HCT116 (cell line): ENCODE measurements at regions not wholly inside any gene's neighbourhood (a gene's known extent, or its start where the extent isn't known, plus 50 kb on each side); places are given as distances from the start of the nearest gene placed in this dataset.

Source experiments
- ATAC-seq: fragments of 200-7000 bp; cut with Tn5 transposase; 2 replicates; pipeline ENCODE4 v1.9.1; 2020; ENCODE audit warnings: mild to moderate bottlenecking, moderate library complexity
- BruUV-seq: library from RNA; stranded (reverse); fragments of 400-500 nt; replicated peaks from 2 replicates; lab custom pipeline; 2021; lab: Mats Ljungman, UMichigan
- CTCF ChIA-PET: fragments of 300-600 bp; sonication (Branson Sonifier 250); formaldehyde crosslinking; loops from one replicate; lab custom pipeline; 2021; ENCODE audit warnings: antibody characterized with exemption; lab: Charles Lee
- POLR2A ChIA-PET: fragments of 300-600, 350-600 bp; sonication (Branson Sonifier 250); formaldehyde crosslinking; loops from one replicate; lab custom pipeline; 2021; ENCODE audit warnings: antibody characterized with exemption; lab: Charles Lee
- RAD21 ChIA-PET, 2 experiments: fragments of 300-600 bp; sonication (Branson Sonifier 250); formaldehyde crosslinking; loops; one replicate each; lab custom pipeline; 2023; ENCODE audit warnings: low total read pairs in 2 of 2; ENCODE audit not compliant: uncharacterized antibody in 2 of 2, unreplicated experiment in 2 of 2, low non-redundant PET in 1 of 2; lab: Charles Lee
- DNase-seq: peaks from one replicate; pipeline ENCODE4 v3.0.0-alpha.2; 2010; ENCODE audit warnings: low read depth, low spot score
- H2AFZ ChIP-seq: fragments of 200-600 bp; shearing (Covaris generic), sonication (generic); 2 replicates; pipeline ENCODE4 v1.6.1; 2017; ENCODE audit warnings: low read depth, mixed run types, mixed read lengths, antibody characterized with exemption, low read length; ENCODE audit not compliant: poor library complexity, severe bottlenecking
- H3K27ac ChIP-seq: 2 replicates; pipeline ENCODE4 v1.5.1; 2012; ENCODE audit warnings: low read depth, low read length
- H3K27me3 ChIP-seq: fragments of 200-600 bp; sonication (generic); 2 replicates; pipeline ENCODE4 v1.6.1; 2016; ENCODE audit warnings: mixed run types, low read length, mixed read lengths; ENCODE audit not compliant: insufficient read depth
- H3K36me3 ChIP-seq, 2 experiments: fragments of 200-500 bp in 1 of 2; fragments of 200-600 bp in 1 of 2; sonication (Bioruptor generic) in 1 of 2; sonication (generic) in 1 of 2; 2 replicates each; pipeline versions ENCODE4 v1.5.1 to v1.6.1; 2014 to 2016; ENCODE audit warnings: low read length in 2 of 2, inconsistent platforms in 1 of 2, mixed read lengths in 1 of 2, mixed run types in 1 of 2; ENCODE audit not compliant: insufficient read depth in 2 of 2, control insufficient read depth in 1 of 2
- H3K4me1 ChIP-seq, 2 experiments: fragments of 200-600 bp in 1 of 2; sonication (generic) in 1 of 2; 2 replicates each; pipeline versions ENCODE4 v1.5.1 to v1.6.1; 2012 to 2017; ENCODE audit warnings: low read length in 2 of 2, inconsistent platforms in 1 of 2, mild to moderate bottlenecking in 1 of 2, mixed read lengths in 1 of 2, mixed run types in 1 of 2, moderate library complexity in 1 of 2; ENCODE audit not compliant: insufficient read depth in 2 of 2, control insufficient read depth in 1 of 2
- H3K4me2 ChIP-seq: fragments of 200-600 bp; sonication (generic); 2 replicates; pipeline ENCODE4 v1.6.1; 2017; ENCODE audit warnings: mixed run types, low read length, mixed read lengths
- H3K4me3 ChIP-seq, 2 experiments: fragments of 200-600 bp in 1 of 2; sonication (generic) in 1 of 2; replicated peaks in 1 of 2; 2 replicates each; pipeline ENCODE4 v1.5.1; 2011 to 2016; ENCODE audit warnings: low read length in 2 of 2, control low read depth in 1 of 2, low read depth in 1 of 2, mild to moderate bottlenecking in 1 of 2, mixed read lengths in 1 of 2, mixed run types in 1 of 2
- H3K79me2 ChIP-seq: fragments of 200-600 bp; sonication (generic); 2 replicates; pipeline ENCODE4 v1.6.1; 2017; ENCODE audit warnings: mild to moderate bottlenecking, mixed run types, low read length, moderate library complexity, mixed read lengths; ENCODE audit not compliant: insufficient read depth
- H3K9ac ChIP-seq: fragments of 200-600 bp; sonication (generic); 2 replicates; pipeline ENCODE4 v1.6.1; 2016; ENCODE audit warnings: low read length, mixed read lengths
- H3K9me2 ChIP-seq: fragments of 200-600 bp; sonication (generic), shearing (Covaris generic); 2 replicates; pipeline ENCODE4 v1.6.1; 2017; ENCODE audit warnings: mixed run types, mild to moderate bottlenecking, moderate library complexity; ENCODE audit not compliant: insufficient read depth
- H3K9me3 ChIP-seq, 2 experiments: fragments of 200-500 bp in 1 of 2; fragments of 200-600 bp in 1 of 2; sonication (Bioruptor generic) in 1 of 2; sonication (generic) in 1 of 2; 2 replicates each; pipeline ENCODE4 v1.6.1; 2014 to 2017; ENCODE audit warnings: low read length in 2 of 2, mixed read lengths in 2 of 2, inconsistent platforms in 1 of 2, low read depth in 1 of 2, mild to moderate bottlenecking in 1 of 2, mixed run types in 1 of 2, moderate library complexity in 1 of 2; ENCODE audit not compliant: control insufficient read depth in 1 of 2, insufficient read depth in 1 of 2
- H4K20me1 ChIP-seq: fragments of 200-600 bp; sonication (generic), shearing (Covaris generic); 2 replicates; pipeline ENCODE4 v1.6.1; 2017; ENCODE audit warnings: mixed run types, mild to moderate bottlenecking, moderate library complexity; ENCODE audit not compliant: insufficient read depth
- ATF3 ChIP-seq: IDR thresholded peaks from 2 replicates; pipeline ENCODE4 v1.6.1; 2012
- ELF1 ChIP-seq: IDR thresholded peaks from 2 replicates; pipeline ENCODE4 v1.6.1; 2012; ENCODE audit warnings: low read depth, borderline replicate concordance
- EZH2phosphoT487 ChIP-seq: fragments of 200-600 bp; IDR thresholded peaks from 2 replicates; pipeline ENCODE4 v1.6.1; 2018; ENCODE audit warnings: antibody characterized with exemption, borderline replicate concordance
- FOSL1 ChIP-seq: IDR thresholded peaks from 2 replicates; pipeline ENCODE4 v1.6.1; 2012; ENCODE audit warnings: low read depth
- JUND ChIP-seq: IDR thresholded peaks from 2 replicates; pipeline ENCODE4 v1.6.1; 2012
- POLR2A ChIP-seq: IDR thresholded peaks from 2 replicates; pipeline ENCODE4 v1.7.0; 2011; ENCODE audit warnings: borderline replicate concordance; ENCODE audit not compliant: insufficient read depth, insufficient read length; ENCODE audit errors: extremely low read depth
- REST ChIP-seq: IDR thresholded peaks from 2 replicates; pipeline ENCODE4 v1.6.1; 2012; ENCODE audit warnings: low read depth
- SIN3A ChIP-seq: IDR thresholded peaks from 2 replicates; pipeline ENCODE4 v1.6.1; 2012; ENCODE audit warnings: low read depth
- SRF ChIP-seq: IDR thresholded peaks from 2 replicates; pipeline ENCODE4 v1.6.1; 2012; ENCODE audit warnings: low read depth
- intact Hi-C: fragments of 100-400 bp; cut with micrococcal nuclease; formaldehyde crosslinking; loops from 2 replicates; pipeline ENCODE4 v1.10.0; 2022
- TF ChIP-seq, protein P1 (sequence below), 3 experiments: fragments of 200-600 bp in 1 of 3; sonication (generic) in 1 of 3; IDR thresholded peaks in 2 of 3; conservative IDR thresholded peaks in 1 of 3; 2 replicates each; pipeline ENCODE4 v1.5.1; 2012 to 2017; ENCODE audit warnings: low read depth in 2 of 3, low read length in 2 of 3, antibody characterized with exemption in 1 of 3, borderline replicate concordance in 1 of 3, control low read depth in 1 of 3, mild to moderate bottlenecking in 1 of 3, mixed read lengths in 1 of 3, mixed run types in 1 of 3, moderate library complexity in 1 of 3; ENCODE audit not compliant: insufficient read depth in 1 of 3

DNA sequence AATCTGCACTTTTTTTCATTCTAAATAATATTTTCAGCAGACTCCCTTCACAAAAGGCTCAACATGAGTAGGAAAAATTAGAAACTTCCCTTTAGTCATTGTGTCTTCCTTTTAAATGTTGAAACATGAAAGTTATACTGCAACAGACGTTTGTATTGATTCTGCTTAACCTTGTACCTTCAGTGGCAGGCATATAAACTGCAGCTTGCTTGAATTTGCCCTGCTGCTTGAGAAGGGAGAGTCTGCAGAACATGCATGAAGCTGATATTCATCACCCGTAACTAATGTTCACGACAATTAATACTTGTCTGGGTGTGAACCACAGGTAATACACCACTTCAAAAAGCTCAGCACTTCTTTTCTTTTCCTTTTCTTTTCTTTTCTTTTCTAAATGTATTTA is 294.7 kb upstream of the LRP1B start (continued):
- TF ChIP-seq REST (no peak), EZH2phosphoT487 (no peak)
- TF ChIP-seq, all 23 proteins: peak for 0

GRCh38 chr2:142423603-142424002 is 292.8 kb upstream of the LRP1B start:
- Histone ChIP-seq H2AFZ (no peak overlapping the region), H3K4me1 (no peaks in the 10 kb centered on the region), H3K4me3 (no peak overlapping the region), H3K4me2 (no peak overlapping the region), H3K36me3 (no peaks in the 10 kb centered on the region), H3K9me3 (no peaks in the 10 kb centered on the region), H3K9ac (no peak overlapping the region), H4K20me1 (no peaks in the 10 kb centered on the region; the same call in 1 of the 2 replicates), H3K27me3 (no peaks in the 10 kb centered on the region), H3K9me2 (no peaks in the 10 kb centered on the region), H3K79me2 (no peaks in the 10 kb centered on the region), H3K27ac (no peak overlapping the region)
- intact Hi-C loops, result no loop called here
- CTCF ChIA-PET, result no interaction called here
- POLR2A ChIA-PET, result interaction anchor here (0.5 kb wide), 1 partner anchor 109 kb away, joined by 5 read pairs; no protein-coding TSS in a partner anchor
- RAD21 ChIA-PET, result no interaction called here
- no TSS peak for BruUV-seq
- ATAC-seq (no peak), DNase-seq (no peak)
- TF ChIP-seq JUND (no peak), ELF1 (no peak), FOSL1 (no peak), POLR2A (no peak), ATF3 (no peak), SIN3A (no peak), EZH2phosphoT487 (no peak), REST (no peak), SRF (no peak)
- TF ChIP-seq, protein P1, sequence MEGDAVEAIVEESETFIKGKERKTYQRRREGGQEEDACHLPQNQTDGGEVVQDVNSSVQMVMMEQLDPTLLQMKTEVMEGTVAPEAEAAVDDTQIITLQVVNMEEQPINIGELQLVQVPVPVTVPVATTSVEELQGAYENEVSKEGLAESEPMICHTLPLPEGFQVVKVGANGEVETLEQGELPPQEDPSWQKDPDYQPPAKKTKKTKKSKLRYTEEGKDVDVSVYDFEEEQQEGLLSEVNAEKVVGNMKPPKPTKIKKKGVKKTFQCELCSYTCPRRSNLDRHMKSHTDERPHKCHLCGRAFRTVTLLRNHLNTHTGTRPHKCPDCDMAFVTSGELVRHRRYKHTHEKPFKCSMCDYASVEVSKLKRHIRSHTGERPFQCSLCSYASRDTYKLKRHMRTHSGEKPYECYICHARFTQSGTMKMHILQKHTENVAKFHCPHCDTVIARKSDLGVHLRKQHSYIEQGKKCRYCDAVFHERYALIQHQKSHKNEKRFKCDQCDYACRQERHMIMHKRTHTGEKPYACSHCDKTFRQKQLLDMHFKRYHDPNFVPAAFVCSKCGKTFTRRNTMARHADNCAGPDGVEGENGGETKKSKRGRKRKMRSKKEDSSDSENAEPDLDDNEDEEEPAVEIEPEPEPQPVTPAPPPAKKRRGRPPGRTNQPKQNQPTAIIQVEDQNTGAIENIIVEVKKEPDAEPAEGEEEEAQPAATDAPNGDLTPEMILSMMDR (IDR thresholded peaks at IDR 0.05 in 2 of 3, conservative IDR thresholded peaks at IDR 0.05 in 1 of 3; ENCODE audit: borderline replicate concordance in 1 of 3, insufficient read depth in 1 of 3, low read depth in 2 of 3, low read length in 2 of 3), result no peak
